ENCODE measurements at regions not wholly inside any gene's neighbourhood (a gene's known extent, or its start where the extent isn't known, plus 50 kb on each side); places are given as distances from the start of the nearest gene placed in this dataset.
"Not testable (repeated sequence)": the region's sequence is repeated elsewhere in the genome, so short reads cannot be mapped to it uniquely, and the experiment has no call there.

GRCh38 chr7:76839214-76839613 lies 192.9 kb downstream of the SPDYE17 start:
- H3K36me3 ChIP-seq (ENCODE audit: insufficient read depth, low read length); H3K9ac ChIP-seq (ENCODE audit: low read depth, low read length); H3K9me3 ChIP-seq (ENCODE audit: control insufficient read depth, insufficient read depth, low read length); H3K4me1 ChIP-seq (ENCODE audit: insufficient read depth, low read length): not testable (repeated sequence)

GRCh38 chr7:76838357-76838756 lies 193.8 kb downstream of the SPDYE17 start:
- H3K36me3 ChIP-seq (ENCODE audit: insufficient read depth, low read length); H3K9ac ChIP-seq (ENCODE audit: low read depth, low read length); H3K4me1 ChIP-seq (ENCODE audit: insufficient read depth, low read length); H3K9me3 ChIP-seq (ENCODE audit: control insufficient read depth, insufficient read depth, low read length): not testable (repeated sequence)

- not testable (repeated sequence) for H3K36me3 ChIP-seq (ENCODE audit: insufficient read depth, low read length); H3K9me3 ChIP-seq (ENCODE audit: control insufficient read depth, insufficient read depth, low read length)
Measured at GRCh38 chr7:76829233-76829632, 202.2 kb upstream of the POMZP3 start.

GRCh38 chr7:76826181-76826580 lies 199.1 kb upstream of the POMZP3 start:
- not testable (repeated sequence) for H3K36me3 ChIP-seq (ENCODE audit: insufficient read depth, low read length); H3K9ac ChIP-seq (ENCODE audit: low read depth, low read length); H3K4me1 ChIP-seq (ENCODE audit: insufficient read depth, low read length); H3K9me3 ChIP-seq (ENCODE audit: control insufficient read depth, insufficient read depth, low read length)

More at GRCh38 chr7:76829233-76829632, 202.2 kb upstream of the POMZP3 start:
- H3K9ac ChIP-seq (ENCODE audit: low read depth, low read length); H3K4me1 ChIP-seq (ENCODE audit: insufficient read depth, low read length): not testable (repeated sequence)

- H3K4me1 ChIP-seq (ENCODE audit: insufficient read depth, low read length); H3K9ac ChIP-seq (ENCODE audit: low read depth, low read length); H3K36me3 ChIP-seq (ENCODE audit: insufficient read depth, low read length); H3K9me3 ChIP-seq (ENCODE audit: control insufficient read depth, insufficient read depth, low read length): not testable (repeated sequence)
Measured at GRCh38 chr7:76809856-76810255, 182.8 kb upstream of the POMZP3 start.

- not testable (repeated sequence) for H3K9ac ChIP-seq (ENCODE audit: low read depth, low read length); H3K36me3 ChIP-seq (ENCODE audit: insufficient read depth, low read length); H3K9me3 ChIP-seq (ENCODE audit: control insufficient read depth, insufficient read depth, low read length)
Measured at GRCh38 chr7:76807588-76808100, 180.6 kb upstream of the POMZP3 start.

GRCh38 chr7:76806460-76806859 lies 179.4 kb upstream of the POMZP3 start:
- H3K4me1 ChIP-seq (ENCODE audit: insufficient read depth, low read length); H3K9me3 ChIP-seq (ENCODE audit: control insufficient read depth, insufficient read depth, low read length); H3K9ac ChIP-seq (ENCODE audit: low read depth, low read length); H3K36me3 ChIP-seq (ENCODE audit: insufficient read depth, low read length): not testable (repeated sequence)

More at GRCh38 chr7:76807588-76808100, 180.6 kb upstream of the POMZP3 start:
- not testable (repeated sequence) for H3K4me1 ChIP-seq (ENCODE audit: insufficient read depth, low read length)

GRCh38 chr7:76806010-76806409 lies 178.9 kb upstream of the POMZP3 start:
- H3K4me1 ChIP-seq (ENCODE audit: insufficient read depth, low read length); H3K9me3 ChIP-seq (ENCODE audit: control insufficient read depth, insufficient read depth, low read length); H3K36me3 ChIP-seq (ENCODE audit: insufficient read depth, low read length); H3K9ac ChIP-seq (ENCODE audit: low read depth, low read length): not testable (repeated sequence)

GRCh38 chr7:76805262-76805661 lies 178.2 kb upstream of the POMZP3 start:
- not testable (repeated sequence) for H3K4me1 ChIP-seq (ENCODE audit: insufficient read depth, low read length); H3K36me3 ChIP-seq (ENCODE audit: insufficient read depth, low read length); H3K9me3 ChIP-seq (ENCODE audit: control insufficient read depth, insufficient read depth, low read length); H3K9ac ChIP-seq (ENCODE audit: low read depth, low read length)

- not testable (repeated sequence) for H3K36me3 ChIP-seq (ENCODE audit: insufficient read depth, low read length); H3K4me1 ChIP-seq (ENCODE audit: insufficient read depth, low read length)
Measured at GRCh38 chr7:76797639-76798038, 170.6 kb upstream of the POMZP3 start.

GRCh38 chr7:76780693-76781092 lies 153.6 kb upstream of the POMZP3 start:
- not testable (repeated sequence) for H3K36me3 ChIP-seq (ENCODE audit: insufficient read depth, low read length); H3K9me3 ChIP-seq (ENCODE audit: control insufficient read depth, insufficient read depth, low read length); H3K9ac ChIP-seq (ENCODE audit: low read depth, low read length); H3K4me1 ChIP-seq (ENCODE audit: insufficient read depth, low read length)

More at GRCh38 chr7:76797639-76798038, 170.6 kb upstream of the POMZP3 start:
- not testable (repeated sequence) for H3K9ac ChIP-seq (ENCODE audit: low read depth, low read length); H3K9me3 ChIP-seq (ENCODE audit: control insufficient read depth, insufficient read depth, low read length)

GRCh38 chr7:76774279-76774678 lies 147.2 kb upstream of the POMZP3 start:
- not testable (repeated sequence) for H3K9ac ChIP-seq (ENCODE audit: low read depth, low read length); H3K9me3 ChIP-seq (ENCODE audit: control insufficient read depth, insufficient read depth, low read length); H3K4me1 ChIP-seq (ENCODE audit: insufficient read depth, low read length); H3K36me3 ChIP-seq (ENCODE audit: insufficient read depth, low read length)

GRCh38 chr7:76771980-76772379 lies 144.9 kb upstream of the POMZP3 start:
- not testable (repeated sequence) for H3K36me3 ChIP-seq (ENCODE audit: insufficient read depth, low read length); H3K9me3 ChIP-seq (ENCODE audit: control insufficient read depth, insufficient read depth, low read length); H3K9ac ChIP-seq (ENCODE audit: low read depth, low read length); H3K4me1 ChIP-seq (ENCODE audit: insufficient read depth, low read length)

- not testable (repeated sequence) for H3K4me1 ChIP-seq (ENCODE audit: insufficient read depth, low read length); H3K9ac ChIP-seq (ENCODE audit: low read depth, low read length); H3K36me3 ChIP-seq (ENCODE audit: insufficient read depth, low read length); H3K9me3 ChIP-seq (ENCODE audit: control insufficient read depth, insufficient read depth, low read length)
Measured at GRCh38 chr7:76763977-76764376, 136.9 kb upstream of the POMZP3 start.

GRCh38 chr7:76760546-76761220 lies 133.6 kb upstream of the POMZP3 start:
- H3K36me3 ChIP-seq (ENCODE audit: insufficient read depth, low read length); H3K4me1 ChIP-seq (ENCODE audit: insufficient read depth, low read length); H3K9me3 ChIP-seq (ENCODE audit: control insufficient read depth, insufficient read depth, low read length); H3K9ac ChIP-seq (ENCODE audit: low read depth, low read length): not testable (repeated sequence)

GRCh38 chr7:76739538-76739937 lies 112.5 kb upstream of the POMZP3 start:
- not testable (repeated sequence) for H3K36me3 ChIP-seq (ENCODE audit: insufficient read depth, low read length); H3K4me1 ChIP-seq (ENCODE audit: insufficient read depth, low read length); H3K9me3 ChIP-seq (ENCODE audit: control insufficient read depth, insufficient read depth, low read length); H3K9ac ChIP-seq (ENCODE audit: low read depth, low read length)
